SJCRH30 (cell line): ENCODE measurements at regions not wholly inside any gene's neighbourhood (a gene's known extent, or its start where the extent isn't known, plus 50 kb on each side); places are given as distances from the start of the nearest gene placed in this dataset.
"Not testable (repeated sequence)": the region's sequence is repeated elsewhere in the genome, so short reads cannot be mapped to it uniquely, and the experiment has no call there.

ENCODE experiments used
- DNase-seq, 2 experiments: peaks; one replicate each; pipeline ENCODE4 v3.0.0-alpha.2; 2015 to 2020
- H3K27ac ChIP-seq: fragments of 250-450 bp; sonication (Bioruptor Pico); 2 replicates; pipeline ENCODE4 v1.5.1; 2020; ENCODE audit warnings: mild to moderate bottlenecking, moderate library complexity
- H3K27me3 ChIP-seq: fragments of 250-450 bp; sonication (Bioruptor Pico); 2 replicates; pipeline ENCODE4 v1.5.1; 2020; ENCODE audit warnings: mild to moderate bottlenecking, moderate library complexity
- H3K36me3 ChIP-seq: fragments of 250-450 bp; sonication (Bioruptor Pico); 2 replicates; pipeline ENCODE4 v1.5.1; 2020; ENCODE audit warnings: mild to moderate bottlenecking, moderate library complexity
- H3K4me1 ChIP-seq: fragments of 250-450 bp; sonication (Bioruptor Pico); 2 replicates; pipeline ENCODE4 v1.5.1; 2020; ENCODE audit warnings: mild to moderate bottlenecking, moderate library complexity
- H3K4me3 ChIP-seq: fragments of 250-450 bp; sonication (Bioruptor Pico); 2 replicates; pipeline ENCODE4 v1.5.1; 2020; ENCODE audit warnings: mild to moderate bottlenecking, moderate library complexity
- H3K9me3 ChIP-seq: fragments of 250-450 bp; sonication (Bioruptor Pico); replicated peaks from 2 replicates; pipeline ENCODE4 v1.5.1; 2020; ENCODE audit warnings: mild to moderate bottlenecking, moderate library complexity

DNA sequence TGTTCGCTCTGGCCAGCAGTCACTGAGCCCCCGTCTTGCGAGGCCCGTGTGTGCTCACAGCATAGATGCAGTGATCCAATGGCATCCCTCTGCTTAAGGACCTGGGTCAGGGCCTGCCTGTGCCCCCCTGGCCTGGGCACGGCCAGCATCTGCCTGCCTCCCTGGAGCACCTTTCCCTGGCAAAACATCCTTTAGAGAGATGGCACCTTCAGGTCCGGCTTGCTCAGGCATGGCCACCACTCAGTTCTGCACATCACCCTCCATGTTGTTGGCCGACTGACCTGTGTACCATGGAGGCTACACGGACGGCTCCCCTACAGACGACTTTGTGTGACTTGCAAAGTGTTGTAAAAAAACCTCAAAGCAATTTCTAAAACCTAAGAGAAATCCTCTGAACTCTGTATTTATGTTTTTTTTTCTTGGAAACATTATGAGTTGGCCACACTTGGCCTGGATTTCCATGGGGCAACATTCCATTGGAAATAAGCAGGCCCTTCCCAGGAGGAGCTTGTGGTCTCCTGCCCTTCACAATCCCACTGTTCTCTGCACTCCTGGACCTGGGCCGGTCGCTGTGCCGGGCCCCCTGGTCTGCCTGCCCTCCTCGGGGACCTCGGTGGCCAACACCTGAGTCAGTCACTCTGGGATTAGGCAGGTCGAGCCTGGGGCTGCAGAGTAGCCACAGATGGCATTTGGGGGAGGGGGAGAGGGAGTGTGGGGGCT, 592.4 kb downstream of the TBC1D22A start:
- DNase-seq, result no peak
- Histone ChIP-seq H3K36me3 (no peaks in the 10 kb centered on the region), H3K4me3 (no peak overlapping the region), H3K9me3 (no peaks in the 10 kb centered on the region), H3K27me3 (no peaks in the 10 kb centered on the region), H3K4me1 (no peaks in the 10 kb centered on the region), H3K27ac (no peak overlapping the region)

DNA sequence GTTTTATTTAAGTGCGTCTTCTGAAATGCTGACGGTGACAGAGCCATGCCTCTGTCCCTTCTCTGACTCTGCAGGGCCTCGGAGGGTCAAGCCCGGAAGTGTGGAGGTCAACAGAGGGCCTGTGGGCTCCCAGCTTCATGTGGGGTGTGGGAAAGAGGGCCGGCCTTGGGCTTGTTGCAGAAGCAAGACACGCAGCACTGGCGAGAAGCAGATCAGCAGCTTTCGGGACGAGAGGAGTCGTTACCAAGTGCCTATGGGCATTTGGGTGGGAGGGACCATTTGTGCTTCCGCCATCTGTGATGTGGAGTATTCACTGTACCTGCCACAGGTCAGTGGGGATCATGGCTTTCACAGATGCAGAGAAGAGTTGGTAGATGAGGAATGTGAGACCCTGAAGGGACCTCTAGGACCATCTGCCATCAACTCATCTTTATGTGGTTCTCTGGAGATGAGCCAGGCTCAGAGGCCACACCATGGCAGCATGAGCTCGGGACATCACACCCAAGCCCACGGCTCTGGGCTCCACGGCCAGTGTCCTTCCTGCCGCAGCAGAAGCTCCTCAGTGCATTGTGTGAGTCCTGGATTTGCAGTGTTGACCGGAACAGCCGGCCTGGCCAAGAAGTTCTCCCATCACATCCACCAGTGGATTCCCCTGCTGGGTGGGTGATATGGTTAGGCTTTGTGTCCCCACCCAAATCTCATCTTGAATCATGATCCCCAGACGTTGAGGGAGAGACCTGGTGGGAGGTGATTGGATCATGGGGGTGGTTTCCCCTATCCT, 590.7 kb downstream of the TBC1D22A start:
- Histone ChIP-seq H3K4me3 (no peak overlapping the region), H3K4me1 (no peaks in the 10 kb centered on the region), H3K36me3 (no peaks in the 10 kb centered on the region), H3K27me3 (no peaks in the 10 kb centered on the region), H3K27ac (no peak overlapping the region), H3K9me3 (no peaks in the 10 kb centered on the region)
- DNase-seq, result no peak

DNA sequence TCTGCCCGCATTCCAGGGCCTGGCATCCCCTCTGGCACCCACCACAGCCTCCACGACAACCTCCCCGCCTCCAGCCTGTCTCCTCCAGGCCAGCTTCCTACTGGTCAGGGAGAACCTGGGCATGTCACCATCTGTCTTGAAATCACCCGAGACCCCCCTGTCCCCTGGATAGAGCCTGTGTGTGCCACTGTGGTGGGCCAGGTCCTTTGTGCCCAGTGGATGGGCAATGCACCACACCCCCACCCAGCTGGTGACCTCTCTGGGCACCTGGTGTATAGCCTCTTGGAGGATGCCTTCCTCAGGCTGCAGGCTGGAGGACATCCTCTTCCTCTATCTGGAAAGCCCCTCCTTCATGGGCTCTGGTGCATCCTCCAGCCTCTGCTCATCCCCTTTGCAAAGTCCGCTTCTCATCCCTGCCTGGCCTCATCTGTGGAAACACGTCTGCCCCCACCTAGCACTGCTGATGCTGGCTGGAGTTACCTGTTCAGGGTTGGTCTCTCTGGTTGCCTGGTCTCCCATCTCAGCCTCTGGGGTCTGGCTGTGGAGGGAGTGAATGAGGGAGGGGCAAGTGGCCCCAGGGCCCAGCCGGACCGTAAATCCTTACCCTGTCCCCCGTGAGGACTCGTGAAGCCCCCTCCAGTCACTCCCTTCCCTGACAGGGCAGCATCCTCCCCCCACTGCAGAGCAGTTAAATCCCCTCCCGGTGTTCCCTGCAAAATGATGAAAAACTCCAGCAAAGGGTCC, 589.6 kb downstream of the TBC1D22A start:
- Histone ChIP-seq H3K9me3 (no peaks in the 10 kb centered on the region), H3K36me3 (no peaks in the 10 kb centered on the region), H3K27ac (no peak overlapping the region), H3K4me1 (no peaks in the 10 kb centered on the region), H3K27me3 (no peaks in the 10 kb centered on the region), H3K4me3 (no peak overlapping the region)
- no peak for DNase-seq

DNA sequence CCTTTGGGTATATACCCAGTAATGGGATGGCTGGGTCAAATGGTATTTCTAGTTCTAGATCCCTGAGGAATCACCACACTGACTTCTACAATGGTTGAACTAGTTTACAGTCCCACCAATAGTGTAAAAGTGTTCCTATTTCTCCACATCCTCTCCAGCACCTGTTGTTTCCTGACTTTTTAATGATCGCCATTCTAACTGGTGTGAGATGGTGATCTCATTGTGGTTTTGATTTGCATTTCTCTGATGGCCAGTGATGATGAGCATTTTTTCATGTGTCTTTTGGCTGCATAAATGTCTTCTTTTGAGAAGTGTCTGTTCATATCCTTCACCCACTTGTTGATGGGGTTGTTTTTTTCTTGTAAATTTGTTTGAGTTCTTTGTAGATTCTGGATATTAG, 583.8 kb downstream of the TBC1D22A start:
- H3K27ac ChIP-seq, H3K36me3 ChIP-seq, H3K27me3 ChIP-seq, DNase-seq, H3K9me3 ChIP-seq, H3K4me3 ChIP-seq, H3K4me1 ChIP-seq: not testable (repeated sequence)

DNA sequence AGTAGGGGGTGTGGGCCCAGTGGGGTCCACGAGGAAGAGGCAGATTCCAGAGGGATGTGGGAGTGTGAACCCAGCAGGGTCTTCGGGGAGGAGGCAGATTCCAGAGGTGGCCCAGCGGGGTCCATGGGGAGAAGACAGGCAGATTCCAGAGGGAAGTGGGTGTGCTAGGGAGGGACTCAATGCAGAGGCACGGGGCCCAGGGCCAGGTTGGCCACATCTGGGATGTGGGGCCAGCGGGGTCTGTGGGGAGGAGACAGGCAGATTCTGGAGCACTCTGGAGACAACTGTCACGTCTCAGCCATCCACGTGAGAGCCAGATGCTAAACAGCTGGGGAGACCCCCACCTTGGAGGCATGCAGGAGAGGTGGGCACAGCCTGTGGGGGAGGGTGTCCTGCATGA, 582.6 kb downstream of the TBC1D22A start:
- Histone ChIP-seq H3K4me1 (no peaks in the 10 kb centered on the region), H3K36me3 (no peaks in the 10 kb centered on the region), H3K27me3 (no peaks in the 10 kb centered on the region), H3K9me3 (no peaks in the 10 kb centered on the region), H3K4me3 (no peak overlapping the region), H3K27ac (no peak overlapping the region)
- no peak for DNase-seq

DNA sequence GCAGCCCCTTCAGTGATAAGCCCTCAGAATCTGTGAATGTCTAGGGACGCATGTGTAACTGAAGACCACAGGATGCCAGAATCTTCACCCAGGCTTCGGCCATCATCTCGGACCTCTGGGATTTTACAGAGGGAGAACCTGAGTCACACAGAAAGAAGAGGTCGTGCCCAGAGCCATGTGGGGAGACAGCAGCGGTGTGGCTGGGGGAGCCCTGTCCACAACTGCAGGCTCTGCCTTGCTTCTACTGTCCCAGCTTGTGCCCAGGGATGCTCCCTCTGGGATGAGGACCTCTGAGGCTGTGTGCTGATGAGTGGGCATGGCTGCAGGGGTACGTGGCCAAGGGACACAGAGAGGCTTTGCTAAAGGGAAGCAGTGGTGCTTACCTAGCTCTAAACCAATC, 582.0 kb downstream of the TBC1D22A start:
- no peaks in the 10 kb centered on the region for H3K36me3 ChIP-seq
- no peak for DNase-seq

DNA sequence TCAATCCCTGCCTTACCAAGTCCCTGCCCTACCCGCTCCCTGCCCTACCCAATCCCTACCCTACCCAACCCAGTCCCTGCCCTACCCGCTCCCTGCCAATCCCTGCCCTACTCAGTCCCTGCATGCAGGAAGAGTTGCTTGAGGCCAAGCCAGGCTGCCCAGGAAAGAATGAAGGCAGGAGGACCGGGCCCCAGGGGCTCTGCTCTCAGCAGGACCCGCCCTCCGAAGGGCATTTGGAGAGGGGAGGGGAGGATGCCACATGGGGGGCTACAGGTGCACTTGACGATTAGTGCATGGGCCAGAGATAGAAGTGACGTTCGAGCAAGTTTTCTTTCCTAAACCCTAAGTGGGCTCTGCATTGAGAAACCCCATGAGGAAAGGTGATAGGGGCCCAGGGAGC, 581.2 kb downstream of the TBC1D22A start:
- no peak for DNase-seq
- Histone ChIP-seq H3K27ac (no peak overlapping the region), H3K4me1 (no peaks in the 10 kb centered on the region), H3K4me3 (no peak overlapping the region), H3K9me3 (no peaks in the 10 kb centered on the region), H3K27me3 (no peaks in the 10 kb centered on the region), H3K36me3 (no peaks in the 10 kb centered on the region)

More for the DNA sequence above, 582.0 kb downstream of the TBC1D22A start:
- Histone ChIP-seq H3K4me1 (no peaks in the 10 kb centered on the region), H3K27ac (no peak overlapping the region), H3K4me3 (no peak overlapping the region), H3K27me3 (no peaks in the 10 kb centered on the region), H3K9me3 (no peaks in the 10 kb centered on the region)

DNA sequence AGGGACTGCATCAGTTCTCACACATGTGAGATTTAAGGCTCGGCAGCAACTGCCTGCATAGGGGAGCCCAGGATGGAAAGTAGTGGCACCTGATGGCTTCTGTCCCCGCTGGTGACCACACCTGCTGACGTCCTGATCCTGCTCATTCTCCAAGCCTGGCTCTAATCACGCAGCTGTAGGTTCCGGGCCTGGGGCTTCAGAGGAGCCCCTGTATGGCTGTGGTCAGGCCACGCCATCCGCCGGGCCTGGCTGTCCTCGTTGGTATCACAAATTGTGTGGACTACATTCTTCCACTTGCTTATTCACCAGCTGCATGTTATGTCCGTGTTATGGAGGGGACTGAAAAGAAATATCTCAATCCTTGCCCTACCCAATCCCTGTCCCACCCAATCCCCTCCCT, 580.0 kb downstream of the TBC1D22A start:
- no peak for DNase-seq
- H3K27me3 ChIP-seq, result no peaks in the 10 kb centered on the region
- H3K9me3 ChIP-seq, result no peaks in the 10 kb centered on the region
- no peak overlapping the region for H3K4me3 ChIP-seq
- H3K27ac ChIP-seq, result no peak overlapping the region
- no peaks in the 10 kb centered on the region for H3K36me3 ChIP-seq
- H3K4me1 ChIP-seq, result no peaks in the 10 kb centered on the region

DNA sequence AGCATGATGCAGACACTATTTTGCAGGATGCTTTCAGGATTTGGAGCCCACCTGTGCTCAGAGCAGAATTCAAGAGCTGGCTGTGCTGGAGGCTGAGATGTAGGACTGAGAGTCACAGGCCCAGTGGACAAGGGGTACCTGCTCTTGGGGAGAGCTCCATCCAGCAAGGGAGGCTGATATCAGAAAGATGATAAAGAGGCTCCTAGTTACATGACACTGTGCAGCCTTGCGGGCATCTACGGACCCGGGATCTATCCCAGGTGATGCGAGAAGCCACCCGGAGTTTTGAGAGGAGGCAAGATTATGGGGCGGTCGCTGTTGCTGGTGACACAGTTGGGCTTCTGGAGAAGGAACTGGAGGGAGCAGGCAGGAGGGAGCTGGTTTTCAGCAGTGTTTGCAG, 579.0 kb downstream of the TBC1D22A start:
- Histone ChIP-seq H3K36me3 (no peaks in the 10 kb centered on the region), H3K9me3 (no peaks in the 10 kb centered on the region), H3K4me1 (no peaks in the 10 kb centered on the region), H3K27ac (no peak overlapping the region), H3K4me3 (no peak overlapping the region), H3K27me3 (no peaks in the 10 kb centered on the region)
- DNase-seq, result no peak

DNA sequence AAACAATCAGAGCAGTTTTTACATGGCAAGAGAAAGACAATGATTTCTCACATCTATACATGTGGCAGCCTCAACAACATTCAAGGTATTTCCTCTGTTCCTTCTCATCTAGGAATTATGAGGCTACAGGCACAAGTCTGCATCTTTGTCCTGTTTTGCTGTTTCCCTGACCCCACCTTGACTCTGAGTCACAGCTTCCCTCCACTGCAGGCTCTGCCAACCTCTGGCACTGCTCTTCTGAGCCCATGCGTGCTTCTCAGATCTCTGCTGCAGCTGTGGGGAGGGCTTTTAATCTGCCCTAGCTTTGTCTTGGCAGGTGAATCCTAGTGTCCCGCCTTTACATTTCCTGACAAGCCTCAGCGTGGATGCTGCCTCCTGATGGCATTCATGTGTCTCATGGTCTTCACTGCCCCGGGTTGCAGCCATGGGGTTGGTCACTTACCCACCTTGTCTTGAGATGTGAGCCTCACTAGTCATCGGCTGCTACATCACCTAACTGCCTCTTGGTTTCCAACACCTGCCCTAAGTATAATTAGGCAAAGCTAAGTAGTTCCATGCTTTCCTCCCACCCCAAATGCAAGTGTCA, 578.5 kb downstream of the TBC1D22A start:
- no peaks in the 10 kb centered on the region for H3K9me3 ChIP-seq
- H3K4me3 ChIP-seq, result no peak overlapping the region
- H3K4me1 ChIP-seq, result no peaks in the 10 kb centered on the region
- H3K36me3 ChIP-seq, result no peaks in the 10 kb centered on the region
- no peak overlapping the region for H3K27ac ChIP-seq
- no peaks in the 10 kb centered on the region for H3K27me3 ChIP-seq
- no peak for DNase-seq

DNA sequence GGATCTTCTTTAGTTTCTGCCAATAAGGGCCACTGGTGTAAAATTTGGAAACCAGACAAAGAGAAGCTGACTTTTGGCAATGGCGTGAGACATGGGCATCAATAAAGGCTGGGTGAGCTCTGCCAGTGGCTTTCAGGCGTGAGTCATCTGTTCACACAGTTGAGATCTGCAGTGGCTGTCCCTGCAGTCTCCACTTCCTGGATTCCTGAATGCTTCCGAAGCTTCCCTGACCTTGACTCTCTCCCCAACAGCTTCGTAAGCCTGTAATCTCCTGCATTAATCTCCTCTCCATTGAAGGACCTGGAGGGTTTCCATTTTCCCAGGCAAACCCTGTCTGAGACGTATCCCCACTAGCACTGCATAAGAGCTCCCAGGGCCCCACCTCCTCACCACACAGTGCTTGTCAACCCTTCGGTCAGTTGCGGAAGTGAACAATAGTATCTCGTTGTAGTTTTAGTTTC, 574.7 kb downstream of the TBC1D22A start:
- H3K36me3 ChIP-seq, result no peaks in the 10 kb centered on the region
- no peaks in the 10 kb centered on the region for H3K27me3 ChIP-seq
- DNase-seq, result peak; percentile 42 to 62
- no peaks in the 10 kb centered on the region for H3K4me1 ChIP-seq
- H3K4me3 ChIP-seq, result peak overlapping the region; percentile 22; the same call in 1 of the 2 replicates
- no peak overlapping the region for H3K27ac ChIP-seq
- H3K9me3 ChIP-seq, result no peaks in the 10 kb centered on the region

DNA sequence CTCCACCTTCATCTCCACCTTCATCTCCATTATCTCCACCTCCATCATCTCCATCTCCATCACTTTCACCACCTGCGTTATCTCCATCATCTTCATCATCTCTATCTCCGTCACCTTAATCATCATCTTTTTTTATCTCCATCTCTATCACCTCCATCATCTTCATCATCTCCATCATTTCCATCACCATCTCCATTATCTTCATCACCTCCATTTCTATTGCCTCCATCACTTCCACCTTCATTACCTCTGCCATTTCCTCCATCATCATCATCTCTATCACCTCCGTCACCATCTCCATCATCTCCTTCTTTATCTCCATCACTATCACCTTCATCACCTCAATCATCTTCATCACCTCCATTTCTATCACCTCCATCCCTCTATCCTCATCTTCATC, 573.5 kb downstream of the TBC1D22A start:
- Histone ChIP-seq H3K36me3 (no peaks in the 10 kb centered on the region), H3K27ac (no peak overlapping the region), H3K27me3 (no peaks in the 10 kb centered on the region), H3K4me3 (no peak overlapping the region), H3K9me3 (no peaks in the 10 kb centered on the region), H3K4me1 (no peaks in the 10 kb centered on the region)
- no peak for DNase-seq

DNA sequence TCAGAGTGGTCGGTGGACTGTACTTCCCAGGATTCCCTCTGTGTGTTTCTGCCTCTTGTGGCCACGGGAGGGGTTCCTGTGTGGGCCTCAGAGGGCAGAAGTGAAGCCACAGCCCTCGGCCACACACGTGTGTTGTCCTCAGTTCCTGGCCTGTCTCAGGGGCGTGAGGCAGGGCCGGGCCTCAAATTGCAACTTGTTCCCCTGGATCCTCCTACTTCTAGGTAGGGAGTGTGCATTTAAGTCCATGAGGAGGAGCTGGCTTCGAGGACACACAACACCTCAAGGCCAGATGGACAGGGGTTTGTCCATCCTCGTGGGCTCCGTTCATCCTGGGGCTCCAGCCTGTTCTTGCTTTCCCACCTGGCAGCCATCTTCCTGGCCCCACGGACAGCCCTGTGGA, 573.0 kb downstream of the TBC1D22A start:
- no peak for DNase-seq
- no peaks in the 10 kb centered on the region; the same call in 1 of the 2 replicates for H3K27me3 ChIP-seq
- no peak overlapping the region for H3K27ac ChIP-seq
- H3K4me3 ChIP-seq, result no peak overlapping the region
- no peaks in the 10 kb centered on the region for H3K4me1 ChIP-seq
- H3K9me3 ChIP-seq, result no peaks in the 10 kb centered on the region
- no peaks in the 10 kb centered on the region for H3K36me3 ChIP-seq

DNA sequence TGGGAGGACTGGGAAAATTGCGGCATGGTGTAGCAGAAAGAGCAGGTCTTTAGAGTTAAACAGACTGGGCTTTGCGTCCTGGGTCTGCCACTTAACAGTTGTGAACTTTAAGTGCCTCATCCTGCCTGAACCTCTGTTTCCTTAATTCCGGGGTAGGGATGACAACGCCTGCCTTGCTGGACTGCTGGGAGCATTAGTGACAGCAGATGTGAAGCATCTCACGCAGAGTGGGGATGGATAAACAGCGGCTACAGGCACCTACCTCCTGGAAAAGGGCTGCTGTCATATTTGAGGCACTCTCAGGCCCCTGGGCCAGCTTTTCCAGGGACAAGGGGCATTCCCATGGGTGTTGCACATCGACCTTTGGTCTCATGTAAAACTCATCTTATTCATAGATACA, 572.2 kb downstream of the TBC1D22A start:
- no peaks in the 10 kb centered on the region for H3K36me3 ChIP-seq
- no peak overlapping the region for H3K27ac ChIP-seq
- no peaks in the 10 kb centered on the region; the same call in 1 of the 2 replicates for H3K27me3 ChIP-seq
- H3K4me3 ChIP-seq, result no peak overlapping the region
- H3K9me3 ChIP-seq, result no peaks in the 10 kb centered on the region
- no peak for DNase-seq
- no peaks in the 10 kb centered on the region for H3K4me1 ChIP-seq

DNA sequence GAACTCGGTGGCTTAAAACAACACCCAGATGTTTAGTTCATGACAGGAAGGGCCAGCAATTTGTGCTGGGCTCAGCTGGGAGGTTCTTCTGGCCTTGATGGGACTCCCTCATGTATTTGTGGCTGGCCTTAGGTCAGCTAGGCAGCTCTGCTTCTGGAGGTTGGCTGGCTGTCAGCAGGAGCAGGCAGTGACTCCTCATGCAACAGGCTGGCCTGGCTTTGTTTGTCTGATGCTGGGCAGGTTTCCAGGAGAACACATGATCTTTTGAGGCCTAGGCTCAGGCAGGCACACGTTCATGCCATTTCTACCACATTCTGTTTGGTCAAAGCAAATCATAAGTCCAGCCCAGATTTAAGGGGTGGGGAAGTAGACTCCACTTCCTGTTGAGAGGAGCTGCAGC, 571.2 kb downstream of the TBC1D22A start:
- H3K36me3 ChIP-seq, result no peaks in the 10 kb centered on the region
- H3K27me3 ChIP-seq, result no peaks in the 10 kb centered on the region; the same call in 1 of the 2 replicates
- H3K4me3 ChIP-seq, result no peak overlapping the region
- H3K27ac ChIP-seq, result no peak overlapping the region
- DNase-seq, result peak; percentile 26 to 47
- no peaks in the 10 kb centered on the region for H3K9me3 ChIP-seq
- no peaks in the 10 kb centered on the region for H3K4me1 ChIP-seq
